ENCODE measurements at regions not wholly inside any gene's neighbourhood (a gene's known extent, or its start where the extent isn't known, plus 50 kb on each side); places are given as distances from the start of the nearest gene placed in this dataset.

GRCh38 chr18:53797998-53798495, 426.4 kb downstream of the MBD2 start:
- CTCF ChIA-PET, result no interaction called here
- H2AFZ ChIP-seq (replicated peaks; ENCODE audit: low read length, poor library complexity), result no peak overlapping the region

More at GRCh38 chr18:53797998-53798495, 426.4 kb downstream of the MBD2 start:
- Histone ChIP-seq H2AK9ac (replicated peaks; ENCODE audit: low read depth, low read length, poor library complexity) (no peak overlapping the region), H4K20me1 (ENCODE audit: insufficient read depth, low read length) (no peaks in the 10 kb centered on the region), H2BK5ac (ENCODE audit: low read depth, low read length, poor library complexity, severe bottlenecking) (no peak overlapping the region), H3K4me3 (ENCODE audit: insufficient read depth, low read depth, low read length) (no peak overlapping the region), H3K23ac (ENCODE audit: low read depth, low read length) (no peak overlapping the region), H3K14ac (replicated peaks; ENCODE audit: low read depth, low read length) (no peak overlapping the region), H3K4me2 (ENCODE audit: low read depth, low read length) (no peak overlapping the region), H2BK120ac (ENCODE audit: low read depth, low read length) (no peak overlapping the region), H3K4ac (ENCODE audit: low read depth, low read length) (no peak overlapping the region), H2BK20ac (ENCODE audit: low read depth, low read length) (no peak overlapping the region), H3K9me1 (ENCODE audit: insufficient read depth, low read length) (no peaks in the 10 kb centered on the region), H3K9ac (ENCODE audit: low read depth, low read length) (no peak overlapping the region), H4K5ac (ENCODE audit: low read depth, low read length) (no peak overlapping the region), H3K27me3 (ENCODE audit: control insufficient read depth, insufficient read depth, low read length) (no peaks in the 10 kb centered on the region), H4K8ac (ENCODE audit: low read depth in 2 of 2, low read length in 2 of 2) (no peak overlapping the region), H2BK15ac (ENCODE audit: low read depth, low read length) (no peak overlapping the region), H4K91ac (ENCODE audit: insufficient read depth, low read depth, low read length) (no peak overlapping the region), H3K18ac (ENCODE audit: low read depth, low read length) (no peak overlapping the region), H3K27ac (ENCODE audit: insufficient read depth, low read length) (no peak overlapping the region), H3K4me1 (ENCODE audit: control insufficient read depth, insufficient read depth, low read length) (no peaks in the 10 kb centered on the region), H3K56ac (ENCODE audit: extremely low read depth, insufficient read depth, low read length) (no peak overlapping the region), H3K9me3 (ENCODE audit: control insufficient read depth, insufficient read depth, low read length) (peaks cover 5% of the 10 kb centered on the region; the same call in 1 of the 2 replicates), H3K79me1 (ENCODE audit: low read depth in 1 of 2, low read length in 2 of 2) (no peaks in the 10 kb centered on the region), H3K36me3 (ENCODE audit: control insufficient read depth, insufficient read depth, low read length) (no peaks in the 10 kb centered on the region), H2AK5ac (ENCODE audit: low read depth, low read length) (no peak overlapping the region)
- in situ Hi-C loops (cut with MboI; ENCODE audit: low sequenced_read_pairs), result no loop called here
- DNase-seq (no peak), ATAC-seq (ENCODE audit: low read depth) (no peak)
- POLR2A ChIA-PET (ENCODE audit: unreplicated experiment), result no interaction called here
- TF ChIP-seq POLR2A (IDR thresholded peaks at IDR 0.05; ENCODE audit: low read depth, low read length) (no peak), MAZ (IDR thresholded peaks at IDR 0.05; ENCODE audit: borderline replicate concordance, low read depth, low read length) (no peak), MAFK (IDR thresholded peaks at IDR 0.05; ENCODE audit: low read depth, low read length) (no peak), RFX5 (IDR thresholded peaks at IDR 0.05; ENCODE audit: low read depth, low read length) (no peak), BHLHE40 (IDR thresholded peaks at IDR 0.05; ENCODE audit: low read depth, low read length) (no peak), SMC3 (IDR thresholded peaks at IDR 0.05; ENCODE audit: low read depth, low read length) (no peak), CTCF (conservative IDR thresholded peaks at IDR 0.05; ENCODE audit: low read depth, low read length) (no peak), NFE2L2 (IDR thresholded peaks at IDR 0.05; ENCODE audit: low read depth, low read length) (no peak), USF2 (IDR thresholded peaks at IDR 0.05; ENCODE audit: low read depth, low read length) (no peak), MXI1 (IDR thresholded peaks at IDR 0.05; ENCODE audit: borderline replicate concordance, low read depth, low read length) (no peak), CEBPB (IDR thresholded peaks at IDR 0.05; ENCODE audit: low read depth, low read length) (no peak), CHD1 (IDR thresholded peaks at IDR 0.05; ENCODE audit: low read depth, low read length) (no peak), RAD21 (IDR thresholded peaks at IDR 0.05; ENCODE audit: low read length) (no peak), RCOR1 (IDR thresholded peaks at IDR 0.05; ENCODE audit: insufficient replicate concordance, low read length) (no peak), ELK1 (IDR thresholded peaks at IDR 0.05; ENCODE audit: borderline replicate concordance, low read depth, low read length) (no peak), FOS (IDR thresholded peaks at IDR 0.05; ENCODE audit: low read depth, low read length) (no peak)
- intact Hi-C loops (cut with micrococcal nuclease), result no loop called here
- WGBS, 2 experiments (ENCODE audit: extremely low coverage in 2 of 2, insufficient read length in 1 of 2), result 17% methylated on average over 1 of the region's 2 CpGs; no CpG with 5 or more reads in 1 of the 2 experiments
- no TSS peak for BruUV-seq (replicated peaks)
- dilution Hi-C loops (cut with HindIII; ENCODE audit: low sequenced_read_pairs, unreplicated experiment), result no loop called here

Measured in IMR-90 (cell line).